OCI-LY7 (cell line): ENCODE measurements at regions not wholly inside any gene's neighbourhood (a gene's known extent, or its start where the extent isn't known, plus 50 kb on each side); places are given as distances from the start of the nearest gene placed in this dataset.

Experiments used
- BruUV-seq: library from RNA; stranded (reverse); fragments of 400-500 nt; replicated peaks from 2 replicates; lab custom pipeline; 2021; lab: Mats Ljungman, UMichigan
- CTCF ChIA-PET: fragments of 300-600 bp; sonication (Branson Sonifier 250); formaldehyde crosslinking; loops from one replicate; lab custom pipeline; 2022; ENCODE audit warnings: antibody characterized with exemption; ENCODE audit not compliant: unreplicated experiment; lab: Charles Lee
- POLR2A ChIA-PET: fragments of 300-600 bp; sonication (Branson Sonifier 250); formaldehyde crosslinking; loops from one replicate; lab custom pipeline; 2022; ENCODE audit warnings: antibody characterized with exemption; lab: Charles Lee
- DNase-seq: peaks from one replicate; pipeline ENCODE4 v3.0.0-alpha.2; 2015; ENCODE audit warnings: low spot score
- H2AFZ ChIP-seq: fragments of 200-600 bp; sonication (generic), shearing (Covaris generic); 2 replicates; pipeline ENCODE4 v1.6.1; 2014; ENCODE audit warnings: mild to moderate bottlenecking, antibody characterized with exemption, low read length, moderate library complexity
- H3K27ac ChIP-seq: fragments of 200-600 bp; sonication (generic); 2 replicates; pipeline ENCODE4 v1.5.1; 2014; ENCODE audit warnings: mixed run types, low read depth, mild to moderate bottlenecking, moderate library complexity, low read length, inconsistent platforms; ENCODE audit not compliant: poor library complexity, severe bottlenecking
- H3K36me3 ChIP-seq: fragments of 200-600 bp; sonication (generic); 2 replicates; pipeline ENCODE4 v1.6.1; 2014; ENCODE audit warnings: mild to moderate bottlenecking, antibody characterized with exemption, low read length, moderate library complexity, mixed read lengths; ENCODE audit not compliant: insufficient read depth
- H3K4me1 ChIP-seq: fragments of 200-600 bp; sonication (generic); 2 replicates; pipeline ENCODE4 v1.5.1; 2014; ENCODE audit warnings: mild to moderate bottlenecking, low read length; ENCODE audit not compliant: insufficient read depth, poor library complexity, severe bottlenecking
- H3K4me2 ChIP-seq: fragments of 200-600 bp; sonication (generic); 2 replicates; pipeline ENCODE4 v1.6.1; 2014; ENCODE audit warnings: mild to moderate bottlenecking, low read length
- H3K4me3 ChIP-seq: fragments of 200-600 bp; sonication (generic); 2 replicates; pipeline ENCODE4 v1.5.1; 2014; ENCODE audit warnings: mild to moderate bottlenecking, low read depth, low read length; ENCODE audit not compliant: poor library complexity, severe bottlenecking
- H3K79me2 ChIP-seq: fragments of 200-600 bp; sonication (generic); 2 replicates; pipeline ENCODE4 v1.6.1; 2016; ENCODE audit warnings: low read depth, mild to moderate bottlenecking, low read length, moderate library complexity, mixed read lengths; ENCODE audit not compliant: insufficient read depth
- H3K9me2 ChIP-seq: fragments of 200-600 bp; sonication (generic); 2 replicates; pipeline ENCODE4 v1.6.1; 2016; ENCODE audit warnings: mild to moderate bottlenecking, low read length, mixed read lengths; ENCODE audit not compliant: insufficient read depth
- H3K9me3 ChIP-seq: fragments of 200-600 bp; sonication (generic); 2 replicates; pipeline ENCODE4 v1.6.1; 2014; ENCODE audit warnings: mild to moderate bottlenecking, mixed run types, low read length, mixed read lengths
- H4K20me1 ChIP-seq: fragments of 200-600 bp; sonication (generic); 2 replicates; pipeline ENCODE4 v1.6.1; 2014; ENCODE audit warnings: mild to moderate bottlenecking, antibody characterized with exemption, low read length, moderate library complexity, mixed read lengths; ENCODE audit not compliant: insufficient read depth
- CTCF ChIP-seq: fragments of 200-600 bp; sonication (generic); conservative IDR thresholded peaks from 2 replicates; pipeline ENCODE4 v1.5.1; 2014; ENCODE audit warnings: mild to moderate bottlenecking, antibody characterized with exemption, low read length, moderate library complexity, mixed read lengths
- EZH2phosphoT487 ChIP-seq: fragments of 200-600 bp; sonication (generic); IDR thresholded peaks from 2 replicates; pipeline ENCODE4 v1.6.1; 2018; ENCODE audit warnings: low read depth, borderline replicate concordance, mild to moderate bottlenecking, mixed run types, antibody characterized with exemption, low read length, moderate library complexity, mixed read lengths
- intact Hi-C: fragments of 100-400 bp; cut with micrococcal nuclease; formaldehyde crosslinking; loops from one replicate; pipeline ENCODE4 v1.10.0; 2022; ENCODE audit not compliant: unreplicated experiment

DNA sequence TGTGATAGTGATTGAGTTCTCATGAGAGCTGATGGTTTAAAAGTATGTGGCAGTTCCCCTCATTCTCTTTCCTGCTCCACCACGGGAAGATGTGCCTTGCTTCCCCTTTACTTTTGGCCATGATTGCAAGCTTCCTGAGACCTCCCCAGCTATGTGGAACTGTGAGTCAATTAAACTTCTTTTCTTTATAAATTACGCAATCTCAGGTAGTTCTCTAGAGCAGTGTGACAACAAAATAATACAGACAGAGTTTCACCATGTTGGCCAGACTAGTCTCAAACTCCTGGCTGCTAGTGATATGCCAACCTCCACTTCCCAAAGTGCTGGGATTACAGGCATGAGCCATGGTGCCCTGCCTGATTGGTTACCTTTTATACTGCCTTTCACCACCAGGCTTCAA, 755.2 kb downstream of the METTL15 start:
- Histone ChIP-seq H3K36me3 (no peaks in the 10 kb centered on the region), H3K4me2 (no peak overlapping the region), H3K27ac (no peak overlapping the region), H3K9me2 (no peaks in the 10 kb centered on the region), H2AFZ (no peak overlapping the region), H3K79me2 (no peaks in the 10 kb centered on the region), H3K4me3 (no peak overlapping the region), H3K9me3 (no peaks in the 10 kb centered on the region), H4K20me1 (no peaks in the 10 kb centered on the region), H3K4me1 (no peaks in the 10 kb centered on the region)
- ChIA-PET CTCF (no interaction called here), POLR2A (no interaction called here)
- intact Hi-C loops, result no loop called here
- DNase-seq, result no peak
- TF ChIP-seq CTCF, result no peak
- no peak for TF ChIP-seq EZH2phosphoT487
- BruUV-seq, result no TSS peak

DNA sequence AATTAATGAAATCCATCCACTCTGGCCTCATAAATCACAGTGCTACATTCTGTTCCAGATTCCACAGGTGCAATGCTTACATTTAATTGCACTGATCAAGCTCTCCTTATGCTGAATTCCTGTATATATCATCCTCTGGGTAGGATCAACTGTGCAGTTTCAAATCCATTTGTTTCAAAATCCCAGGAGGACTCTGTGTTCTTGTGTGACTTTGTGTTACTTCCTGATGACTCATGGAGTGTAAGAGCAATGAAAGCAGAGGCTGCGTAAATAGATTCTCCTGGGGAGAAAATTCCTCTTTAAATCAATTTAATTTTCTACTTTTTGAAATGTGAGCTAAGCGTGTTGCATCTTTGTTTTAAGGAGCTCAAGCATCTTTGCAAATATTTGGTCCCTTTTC, 752.7 kb downstream of the METTL15 start:
- H3K4me1 ChIP-seq, result no peaks in the 10 kb centered on the region
- no peak overlapping the region for H3K4me3 ChIP-seq
- H4K20me1 ChIP-seq, result no peaks in the 10 kb centered on the region
- H3K36me3 ChIP-seq, result no peaks in the 10 kb centered on the region
- no peak overlapping the region for H2AFZ ChIP-seq
- H3K79me2 ChIP-seq, result no peaks in the 10 kb centered on the region
- DNase-seq, result no peak
- TF ChIP-seq EZH2phosphoT487 (no peak), CTCF (no peak)
- CTCF ChIA-PET, result no interaction called here
- H3K4me2 ChIP-seq, result no peak overlapping the region
- H3K27ac ChIP-seq, result no peak overlapping the region
- intact Hi-C loops, result no loop called here
- no peaks in the 10 kb centered on the region for H3K9me3 ChIP-seq
- H3K9me2 ChIP-seq, result no peaks in the 10 kb centered on the region
- POLR2A ChIA-PET, result interaction anchor here (1.4 kb wide), 1 partner anchor 42 kb away, joined by 3 read pairs; no protein-coding TSS in a partner anchor
- BruUV-seq, result no TSS peak

GRCh38 chr11:28858076-28858475, 749.9 kb downstream of the METTL15 start:
- Histone ChIP-seq H3K9me3 (no peaks in the 10 kb centered on the region), H3K4me3 (no peak overlapping the region), H3K4me2 (no peak overlapping the region), H4K20me1 (no peaks in the 10 kb centered on the region), H3K27ac (no peak overlapping the region), H3K79me2 (no peaks in the 10 kb centered on the region), H2AFZ (no peak overlapping the region), H3K4me1 (no peaks in the 10 kb centered on the region), H3K36me3 (no peaks in the 10 kb centered on the region), H3K9me2 (no peaks in the 10 kb centered on the region)
- no peak for TF ChIP-seq EZH2phosphoT487
- no peak for TF ChIP-seq CTCF
- CTCF ChIA-PET, result no interaction called here
- DNase-seq, result no peak
- POLR2A ChIA-PET, result no interaction called here
- no TSS peak for BruUV-seq
- intact Hi-C loops, result no loop called here
